GM21576 (cell line): ENCODE measurements at regions not wholly inside any gene's neighbourhood (a gene's known extent, or its start where the extent isn't known, plus 50 kb on each side); places are given as distances from the start of the nearest gene placed in this dataset.

Experiments
- ATAC-seq: cut with Tn5 transposase; IDR thresholded peaks from one replicate; pipeline ENCODE4 v1.9.1; 2021; ENCODE audit warnings: mild to moderate bottlenecking, moderate library complexity; ENCODE audit not compliant: unreplicated experiment

- no peak for ATAC-seq
Measured at GRCh38 chr20:56865055-56865454, 235.9 kb downstream of the TFAP2C start.

DNA sequence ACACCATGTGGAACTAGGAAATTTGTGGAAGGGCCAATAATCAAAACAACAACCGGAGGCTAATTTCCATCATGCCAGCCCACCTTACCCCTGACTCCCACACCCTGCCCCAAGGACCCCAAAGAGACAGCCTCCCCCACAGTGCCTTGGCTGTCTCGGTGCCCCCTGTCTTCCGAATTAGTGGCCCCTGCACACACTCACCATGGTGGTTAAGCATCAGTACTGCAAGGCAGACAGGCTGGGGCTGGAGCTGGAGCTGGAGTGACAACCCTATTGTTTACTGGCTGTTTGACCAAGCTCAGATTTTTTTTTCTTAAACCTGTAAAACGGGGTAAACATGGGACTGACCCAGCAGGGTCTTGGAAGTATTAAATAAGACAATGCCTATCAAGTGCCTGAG, 238.0 kb downstream of the TFAP2C start:
- ATAC-seq, result no peak

DNA sequence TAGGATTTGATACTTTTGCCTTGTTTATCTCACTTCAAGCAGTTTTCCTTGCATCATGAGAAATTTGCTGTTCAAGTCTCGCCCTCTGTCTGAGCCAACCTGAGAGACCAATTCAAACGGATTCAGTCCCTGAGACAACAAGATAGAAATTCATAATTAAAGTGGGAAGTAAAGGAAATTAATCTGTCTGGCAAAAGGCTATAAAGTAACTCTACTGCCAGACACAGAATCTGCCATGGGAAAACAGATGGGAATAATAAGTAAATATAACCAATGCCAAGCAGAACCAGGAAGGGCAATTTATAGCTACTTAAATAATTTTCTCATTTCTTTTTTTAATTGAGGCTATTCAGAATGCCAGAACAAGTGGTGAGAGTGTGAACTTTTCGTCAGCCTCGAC, 239.6 kb downstream of the TFAP2C start:
- ATAC-seq, result no peak

DNA sequence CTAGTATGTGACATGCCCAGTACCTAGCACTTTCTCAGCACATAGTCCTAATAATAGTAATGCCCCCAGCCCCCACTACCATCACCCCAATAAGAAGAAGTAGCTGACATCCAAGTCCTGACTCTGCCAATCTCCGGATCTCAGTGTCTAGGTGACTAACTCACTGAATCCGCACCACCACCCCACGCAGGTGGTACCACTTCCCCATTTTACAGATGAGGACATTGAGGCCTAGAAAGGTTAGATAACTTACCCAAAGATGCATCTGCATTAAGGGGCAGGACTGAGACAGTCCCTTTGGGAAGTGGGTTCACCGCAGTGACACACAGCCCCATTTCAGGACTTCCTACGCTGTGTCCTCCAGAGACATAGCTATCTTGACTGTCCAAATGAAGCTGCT, 241.2 kb downstream of the TFAP2C start:
- no peak for ATAC-seq

DNA sequence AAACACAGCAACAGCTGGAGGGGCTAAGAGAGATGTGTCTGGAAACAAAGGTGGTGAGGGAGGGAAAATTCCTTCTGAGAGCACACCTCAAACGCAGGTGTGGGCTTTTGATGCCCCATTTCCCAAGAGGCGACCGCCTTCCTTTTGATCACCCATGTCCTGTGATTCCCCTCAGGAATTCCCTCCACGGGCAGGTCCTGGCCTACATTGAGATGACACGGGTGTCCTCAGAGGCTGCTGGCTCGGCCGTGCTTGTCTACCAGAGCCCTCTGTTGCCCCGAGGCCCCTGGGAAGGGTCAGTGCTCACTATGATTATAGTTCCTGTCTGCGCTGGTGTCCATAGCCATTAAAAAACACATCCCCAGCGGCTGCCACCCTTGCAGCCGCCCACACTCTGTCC, 242.6 kb downstream of the TFAP2C start:
- ATAC-seq, result no peak

DNA sequence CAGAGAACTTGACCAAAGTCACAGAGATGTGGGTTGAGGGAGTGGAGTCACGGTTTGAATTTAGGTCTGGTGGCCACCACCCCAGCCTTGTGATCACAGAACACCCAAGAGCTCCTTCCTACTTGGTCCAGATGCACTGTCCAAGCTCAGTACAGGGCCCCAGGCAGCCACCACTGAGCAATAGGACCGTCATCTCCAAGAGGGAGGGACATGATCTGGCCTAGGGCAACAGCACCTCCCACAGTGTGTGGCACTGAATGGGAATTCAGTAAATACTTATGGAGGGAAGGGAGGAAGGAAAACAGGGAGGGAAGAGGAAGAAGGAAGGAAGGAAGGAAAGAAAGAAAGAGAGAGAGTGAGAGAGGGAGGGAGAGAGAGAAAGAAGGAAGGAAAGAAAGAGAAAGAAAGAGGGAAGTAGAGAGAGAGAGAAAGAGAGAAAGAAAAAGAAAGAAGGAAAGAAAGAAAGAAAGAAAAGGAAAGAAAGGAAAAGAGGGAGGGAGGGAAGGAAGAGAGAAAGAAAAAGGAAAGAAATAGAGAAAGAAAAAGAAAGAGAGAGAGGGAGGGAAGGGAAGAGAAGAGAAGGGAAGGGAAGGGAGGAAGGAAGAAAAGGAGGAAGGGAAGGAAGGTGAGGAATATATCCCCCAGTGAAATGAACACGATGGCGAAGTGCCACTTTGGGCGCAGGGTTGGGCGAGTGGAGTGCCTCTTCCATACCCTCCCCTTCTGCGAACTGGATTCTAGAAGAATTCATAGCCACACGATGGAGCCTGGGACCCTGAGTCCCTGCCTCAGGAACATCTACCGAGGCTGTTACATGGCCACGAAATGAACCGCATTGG, 243.7 kb downstream of the TFAP2C start:
- ATAC-seq, result no peak

- ATAC-seq, result no peak
Measured at GRCh38 chr20:56873836-56874235, 244.7 kb downstream of the TFAP2C start.

DNA sequence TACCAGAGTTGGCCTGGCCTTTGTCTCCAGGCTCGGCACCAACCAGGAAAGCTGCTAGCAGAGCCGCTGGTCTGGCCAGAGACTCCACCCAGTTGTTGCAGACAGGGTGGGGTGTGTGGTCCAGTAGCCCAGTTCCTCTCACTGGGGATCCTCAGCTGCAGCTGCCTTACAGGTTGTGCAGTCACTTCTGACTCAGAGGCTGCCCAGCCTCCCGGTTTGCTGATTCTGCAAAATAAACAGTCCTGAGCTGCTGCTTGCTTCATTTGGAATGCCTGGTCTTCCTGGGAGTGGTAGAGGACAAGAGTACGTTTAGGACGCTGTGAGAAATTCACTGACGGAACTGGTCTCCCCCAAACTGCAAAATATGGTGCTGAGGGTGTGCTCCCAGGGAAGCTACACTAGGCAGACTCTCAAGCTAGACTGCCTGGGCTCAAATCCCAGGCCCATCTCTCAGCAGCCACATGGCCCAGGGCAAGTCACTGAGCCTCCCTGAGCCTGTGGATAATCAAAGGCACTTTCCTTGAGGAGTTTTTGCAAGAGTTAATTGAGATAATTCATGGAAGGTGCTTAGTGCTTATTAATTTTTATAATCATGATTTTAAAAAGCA, 246.1 kb downstream of the TFAP2C start:
- no peak for ATAC-seq

GRCh38 chr20:56875803-56876202, 246.7 kb downstream of the TFAP2C start:
- no peak for ATAC-seq

DNA sequence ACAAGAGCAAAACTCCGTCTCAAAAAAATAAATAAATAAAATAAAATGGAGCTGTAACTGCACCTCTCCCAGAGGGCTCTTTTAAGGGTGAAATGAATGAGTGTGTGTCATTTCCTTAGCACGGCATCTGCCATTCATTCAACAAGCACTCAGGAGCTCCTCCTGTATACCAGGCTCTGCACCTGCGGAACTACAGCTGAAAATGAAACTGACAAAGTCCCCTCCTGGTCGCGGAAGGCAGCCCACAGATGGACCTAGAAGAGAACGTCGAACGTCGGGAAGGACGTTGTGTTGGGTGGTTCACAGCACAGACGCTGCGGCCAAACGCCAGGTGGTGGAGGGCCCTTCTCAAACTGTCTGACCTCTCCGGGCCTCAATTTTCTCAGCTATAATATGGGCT, 256.4 kb downstream of the TFAP2C start:
- no peak for ATAC-seq

DNA sequence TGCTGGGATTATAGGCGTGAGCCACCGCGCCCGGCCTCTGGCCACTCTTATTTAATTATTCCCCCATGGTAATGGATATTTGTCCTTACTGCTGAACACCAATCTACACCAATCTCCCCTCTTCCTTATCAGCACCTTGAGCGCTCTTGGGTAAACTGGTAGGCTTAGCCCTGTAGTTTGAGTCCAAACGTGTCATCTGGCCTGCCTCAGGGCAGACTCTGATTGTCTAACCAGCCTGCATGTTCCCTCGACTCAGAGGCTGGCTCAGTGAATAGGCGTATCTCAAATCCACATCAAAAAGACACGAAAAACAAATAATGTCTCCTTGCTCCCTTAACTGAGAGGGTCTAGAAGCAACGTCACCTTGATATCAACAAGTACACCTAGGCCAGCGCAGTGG, 260.9 kb downstream of the TFAP2C start:
- ATAC-seq, result no peak

GRCh38 chr20:56893226-56893917, 264.3 kb downstream of the TFAP2C start:
- no peak for ATAC-seq

- no peak for ATAC-seq
Measured at GRCh38 chr20:56896447-56896846, 267.3 kb downstream of the TFAP2C start.

- ATAC-seq, result no peak
Measured at GRCh38 chr20:56897318-56897957, 268.3 kb downstream of the TFAP2C start.

- ATAC-seq, result no peak
Measured at GRCh38 chr20:56897958-56898349, 268.8 kb downstream of the TFAP2C start.

DNA sequence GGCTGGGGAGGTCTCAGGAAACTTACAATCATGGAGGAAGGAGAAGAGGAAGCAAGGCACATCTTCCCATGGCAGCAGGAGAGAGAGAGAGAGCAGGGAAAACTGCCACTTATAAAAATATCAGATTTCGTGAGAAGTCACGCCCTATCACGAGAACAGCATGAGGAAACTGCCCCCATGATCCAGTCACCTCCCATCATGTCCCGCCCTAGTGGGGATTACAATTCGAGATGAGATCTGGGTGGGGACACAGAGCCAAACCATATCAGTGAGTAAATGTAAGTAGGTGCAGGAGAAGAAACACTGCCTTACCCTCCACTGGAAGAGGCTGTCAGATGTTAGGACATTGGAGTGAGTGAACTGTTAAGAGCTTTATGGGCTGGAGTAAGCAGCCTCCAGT, 270.4 kb downstream of the TFAP2C start:
- no peak for ATAC-seq

- ATAC-seq, result no peak
Measured at GRCh38 chr20:56900252-56900651, 271.1 kb downstream of the TFAP2C start.

GRCh38 chr20:56903421-56903820, 274.3 kb downstream of the TFAP2C start:
- no peak for ATAC-seq

- no peak for ATAC-seq
Measured at GRCh38 chr20:56903858-56904257, 274.8 kb downstream of the TFAP2C start.

GRCh38 chr20:56909918-56910714, 281.0 kb downstream of the TFAP2C start:
- no peak for ATAC-seq

DNA sequence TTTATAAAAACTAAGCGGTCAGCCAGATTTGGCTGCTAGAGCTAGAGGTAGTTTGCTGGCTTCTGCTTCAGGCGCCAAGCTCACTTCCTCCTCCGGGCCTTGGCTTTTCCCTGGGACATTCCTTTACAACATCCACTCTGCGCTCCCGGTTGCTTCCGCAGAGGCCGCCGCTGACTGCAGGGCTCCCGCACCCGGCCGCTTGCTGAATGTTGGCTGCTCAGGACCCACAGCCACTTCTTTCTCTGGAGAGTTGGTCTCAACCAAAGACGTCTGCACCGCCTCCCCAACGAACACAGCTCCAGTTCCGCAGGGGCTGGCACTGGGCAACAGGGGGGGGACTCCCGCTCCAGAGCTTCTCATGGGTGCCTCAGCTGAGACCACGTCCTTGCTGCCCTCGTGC, 282.8 kb downstream of the TFAP2C start:
- no peak for ATAC-seq
